H1 (cell line): ENCODE measurements at regions not wholly inside any gene's neighbourhood (a gene's known extent, or its start where the extent isn't known, plus 50 kb on each side); places are given as distances from the start of the nearest gene placed in this dataset.

Experiments
- CTCF ChIA-PET: fragments of 300-600 bp; sonication (Branson Sonifier 250); formaldehyde crosslinking; loops from one replicate; lab custom pipeline; 2021; ENCODE audit not compliant: partially characterized antibody; lab: Charles Lee
- POLR2A ChIA-PET: fragments of 300-600 bp; sonication (Branson Sonifier 250); formaldehyde crosslinking; loops from one replicate; lab custom pipeline; 2021; ENCODE audit warnings: inconsistent platforms; ENCODE audit not compliant: partially characterized antibody; lab: Charles Lee
- DNase-seq, 2 experiments: peaks; one replicate each; pipeline versions ENCODE4 v3.0.0 to v3.0.0-alpha.2; 2010 to 2022; ENCODE audit warnings: low spot score in 2 of 2, low read depth in 1 of 2, mixed read lengths in 1 of 2
- FAIRE-seq: peaks from 2 replicates; lab custom pipeline; 2011; peaks lifted over from hg19 to GRCh38; lab: Jason Lieb, UNC
- H2AFZ ChIP-seq: 2 replicates; pipeline ENCODE4 v1.8.1; 2012; ENCODE audit warnings: low read length, inconsistent platforms
- H2AK5ac ChIP-seq: 2 replicates; pipeline ENCODE4 v1.6.1; 2013; ENCODE audit warnings: low read depth, low read length
- H2BK120ac ChIP-seq: replicated peaks from 2 replicates; pipeline ENCODE3; 2013; ENCODE audit warnings: low read depth, low read length, inconsistent platforms
- H2BK12ac ChIP-seq: 2 replicates; pipeline ENCODE4 v1.6.1; 2013; ENCODE audit warnings: low read depth, low read length
- H2BK15ac ChIP-seq: 2 replicates; pipeline ENCODE4 v1.6.1; 2013; ENCODE audit warnings: low read length
- H2BK20ac ChIP-seq: 2 replicates; pipeline ENCODE4 v1.6.1; 2013; ENCODE audit warnings: low read length
- H2BK5ac ChIP-seq: 2 replicates; pipeline ENCODE4 v1.6.1; 2013; ENCODE audit warnings: low read depth, low read length
- H3K14ac ChIP-seq: 2 replicates; pipeline ENCODE4 v1.6.1; 2013; ENCODE audit warnings: inconsistent platforms; ENCODE audit not compliant: insufficient read length
- H3K18ac ChIP-seq: 2 replicates; pipeline ENCODE4 v1.6.1; 2013; ENCODE audit warnings: low read length; ENCODE audit errors: extremely low read depth
- H3K23ac ChIP-seq: 2 replicates; pipeline ENCODE4 v1.6.1; 2013; ENCODE audit warnings: inconsistent platforms; ENCODE audit not compliant: insufficient read length
- H3K23me2 ChIP-seq: 2 replicates; pipeline ENCODE4 v1.6.1; 2013; ENCODE audit warnings: low read depth, low read length
- H3K27ac ChIP-seq: 2 replicates; pipeline ENCODE4 v1.6.1; 2011; ENCODE audit warnings: low read depth, low read length, inconsistent platforms
- H3K27me3 ChIP-seq, 4 experiments: replicated peaks in 1 of 4; 1 replicate in 1 of 4; 2 replicates in 3 of 4; pipeline versions ENCODE4 v1.6.1 to v1.8.1; 2011 to 2013; ENCODE audit warnings: low read length in 3 of 4, mild to moderate bottlenecking in 3 of 4, inconsistent platforms in 2 of 4, mixed read lengths in 2 of 4, moderate library complexity in 1 of 4; ENCODE audit not compliant: control insufficient read depth in 3 of 4, insufficient read depth in 3 of 4; ENCODE audit errors: extremely low read depth in 1 of 4
- H3K36me3 ChIP-seq, 4 experiments: 2 replicates each; pipeline versions ENCODE4 v1.6.1 to v1.8.1; 2011 to 2013; ENCODE audit warnings: mild to moderate bottlenecking in 4 of 4, low read length in 3 of 4, moderate library complexity in 2 of 4, control low read depth in 1 of 4, inconsistent platforms in 1 of 4; ENCODE audit not compliant: insufficient read depth in 4 of 4, control insufficient read depth in 2 of 4
- H3K4ac ChIP-seq: replicated peaks from 2 replicates; pipeline ENCODE3; 2013; ENCODE audit warnings: low read length, low read depth, mixed read lengths, inconsistent platforms; ENCODE audit not compliant: insufficient read length
- H3K4me1 ChIP-seq, 4 experiments: replicated peaks in 1 of 4; 1 replicate in 1 of 4; 2 replicates in 3 of 4; pipeline versions ENCODE4 v1.6.1 to v1.8.1; 2011 to 2013; ENCODE audit warnings: low read length in 3 of 4, inconsistent platforms in 2 of 4, mixed read lengths in 1 of 4; ENCODE audit not compliant: insufficient read depth in 4 of 4, control insufficient read depth in 3 of 4
- H3K4me2 ChIP-seq, 2 experiments: 2 replicates each; pipeline versions ENCODE4 v1.6.1 to v1.8.1; 2011 to 2013; ENCODE audit warnings: low read depth in 2 of 2, low read length in 2 of 2, control low read depth in 1 of 2, inconsistent platforms in 1 of 2, mild to moderate bottlenecking in 1 of 2; ENCODE audit not compliant: insufficient read depth in 1 of 2
- H3K4me3 ChIP-seq, 4 experiments: fragments of 200-600, 300-600 bp in 1 of 4; sonication (generic), shearing (Covaris generic), sonication (Bioruptor Twin) in 1 of 4; 2 replicates each; pipeline versions ENCODE4 v1.5.1 to v1.8.1; 2011 to 2016; ENCODE audit warnings: low read length in 4 of 4, low read depth in 3 of 4, control low read depth in 2 of 4, inconsistent platforms in 2 of 4, mild to moderate bottlenecking in 2 of 4, mixed read lengths in 1 of 4, moderate library complexity in 1 of 4; ENCODE audit not compliant: insufficient read depth in 2 of 4; ENCODE audit errors: extremely low read depth in 1 of 4
- H3K56ac ChIP-seq: replicated peaks from 2 replicates; pipeline ENCODE3; 2013; ENCODE audit warnings: low read depth, mild to moderate bottlenecking, mixed read lengths, low read length, inconsistent platforms; ENCODE audit not compliant: insufficient read length
- H3K79me1 ChIP-seq: 2 replicates; pipeline ENCODE4 v1.6.1; 2013; ENCODE audit warnings: low read depth, low read length, control low read depth
- H3K79me2 ChIP-seq, 2 experiments: 2 replicates each; pipeline versions ENCODE4 v1.6.1 to v1.8.1; 2012 to 2013; ENCODE audit warnings: low read length in 2 of 2, mild to moderate bottlenecking in 2 of 2, inconsistent platforms in 1 of 2; ENCODE audit not compliant: insufficient read depth in 2 of 2, control insufficient read depth in 1 of 2
- H3K9ac ChIP-seq, 4 experiments: replicated peaks in 1 of 4; 1 replicate in 1 of 4; 2 replicates in 3 of 4; pipeline versions ENCODE4 v1.6.1 to v1.8.1; 2011 to 2013; ENCODE audit warnings: low read depth in 3 of 4, low read length in 3 of 4, control low read depth in 2 of 4, mild to moderate bottlenecking in 2 of 4, moderate library complexity in 2 of 4, inconsistent platforms in 1 of 4; ENCODE audit errors: extremely low read depth in 1 of 4
- H3K9me3 ChIP-seq, 2 experiments: 2 replicates each; pipeline versions ENCODE4 v1.6.1 to v1.8.1; 2012 to 2013; ENCODE audit warnings: mild to moderate bottlenecking in 2 of 2, moderate library complexity in 2 of 2, control low read depth in 1 of 2, inconsistent platforms in 1 of 2, low read depth in 1 of 2, low read length in 1 of 2, mixed read lengths in 1 of 2; ENCODE audit not compliant: insufficient read depth in 2 of 2
- H4K20me1 ChIP-seq, 2 experiments: replicated peaks in 1 of 2; 2 replicates each; pipeline versions ENCODE3 to v1.8.1; 2011 to 2013; ENCODE audit warnings: inconsistent platforms in 2 of 2, low read length in 2 of 2, mild to moderate bottlenecking in 1 of 2; ENCODE audit not compliant: insufficient read depth in 2 of 2, control insufficient read depth in 1 of 2
- H4K5ac ChIP-seq: 2 replicates; pipeline ENCODE4 v1.6.1; 2013; ENCODE audit warnings: low read length, low read depth, mixed read lengths, inconsistent platforms; ENCODE audit not compliant: insufficient read length
- H4K8ac ChIP-seq: 2 replicates; pipeline ENCODE4 v1.8.0; 2013; ENCODE audit warnings: mild to moderate bottlenecking, moderate library complexity, low read length, inconsistent platforms; ENCODE audit not compliant: insufficient read depth; ENCODE audit errors: extremely low read depth
- H4K91ac ChIP-seq: replicated peaks from 2 replicates; pipeline ENCODE3; 2013; ENCODE audit warnings: low read length, mixed read lengths, inconsistent platforms; ENCODE audit not compliant: insufficient read length
- CBX5 ChIP-seq: fragments of 300-800, 300-1000 bp; sonication (generic); IDR thresholded peaks from 2 replicates; pipeline ENCODE4 v1.7.1; 2016; ENCODE audit warnings: antibody characterized with exemption, low read length, low read depth
- CHD2 ChIP-seq: IDR thresholded peaks from 2 replicates; pipeline ENCODE4 v1.6.1; 2012; ENCODE audit warnings: low read length, improper control_type of control experiment
- EZH2 ChIP-seq: fragments of 200-600 bp; sonication (generic); IDR thresholded peaks from 2 replicates; pipeline ENCODE4 v1.7.1; 2012; ENCODE audit warnings: low read depth, mild to moderate bottlenecking, moderate library complexity, low read length, inconsistent platforms; ENCODE audit not compliant: severe bottlenecking
- HDAC6 ChIP-seq: IDR thresholded peaks from one replicate; pipeline ENCODE4 v1.7.1; 2012; ENCODE audit warnings: low read depth, mild to moderate bottlenecking, inconsistent platforms, low read length, moderate library complexity
- JUND ChIP-seq: IDR thresholded peaks from 2 replicates; pipeline ENCODE4 v1.6.1; 2011; ENCODE audit warnings: mild to moderate bottlenecking, improper control_type of control experiment, low read length
- NANOG ChIP-seq: IDR thresholded peaks from 2 replicates; pipeline ENCODE4 v1.6.1; 2011; ENCODE audit warnings: low read length, low read depth, mild to moderate bottlenecking, inconsistent platforms; ENCODE audit not compliant: insufficient read depth, poor library complexity, severe bottlenecking
- NRF1 ChIP-seq: IDR thresholded peaks from 2 replicates; pipeline ENCODE4 v1.6.1; 2011; ENCODE audit warnings: mild to moderate bottlenecking, low read depth, low read length, improper control_type of control experiment
- PHF8 ChIP-seq: fragments of 200-600 bp; sonication (generic); conservative IDR thresholded peaks from 2 replicates; pipeline ENCODE4 v1.7.1; 2012; ENCODE audit warnings: low read depth, mild to moderate bottlenecking, inconsistent platforms, low read length, moderate library complexity
- RNF2 ChIP-seq: fragments of 200-900, 300-1000 bp; sonication (generic); IDR thresholded peaks from 2 replicates; pipeline ENCODE4 v1.7.1; 2016; ENCODE audit warnings: borderline replicate concordance, low read depth, mild to moderate bottlenecking, antibody characterized with exemption, low read length; ENCODE audit not compliant: poor library complexity, severe bottlenecking; ENCODE audit errors: missing control alignments
- SAP30 ChIP-seq: fragments of 300-600 bp; sonication (generic); IDR thresholded peaks from 2 replicates; pipeline ENCODE4 v1.7.1; 2012; ENCODE audit warnings: low read length, moderate library complexity, mild to moderate bottlenecking, inconsistent platforms; ENCODE audit not compliant: insufficient read depth, insufficient replicate concordance
- SIX5 ChIP-seq: IDR thresholded peaks from 2 replicates; pipeline ENCODE4 v1.6.1; 2011; ENCODE audit warnings: mild to moderate bottlenecking, low read depth, low read length
- TEAD4 ChIP-seq: IDR thresholded peaks from 2 replicates; pipeline ENCODE4 v1.6.1; 2012; ENCODE audit warnings: low read depth, low read length, inconsistent platforms, mixed read lengths

DNA sequence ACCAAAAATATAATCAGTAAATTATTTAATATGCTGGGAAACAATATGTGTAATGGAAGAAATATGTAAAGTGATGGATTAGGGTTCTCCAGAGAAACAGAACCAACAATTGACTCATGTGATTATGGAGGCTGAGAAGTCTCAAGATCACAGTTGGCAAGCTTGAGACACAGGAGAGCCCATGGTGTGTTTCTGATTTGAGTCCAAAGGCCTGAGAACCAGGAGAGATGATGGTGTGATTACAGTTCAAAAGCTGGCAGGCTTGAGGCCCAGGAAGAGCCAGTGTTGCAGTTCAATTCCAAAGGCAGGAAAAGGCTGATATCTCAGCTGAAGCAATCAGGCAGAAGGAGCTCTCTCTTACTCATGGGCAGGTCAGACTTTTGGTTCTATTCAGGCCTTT lies 138.8 kb upstream of the NBPF11 start:
- no peaks in the 10 kb centered on the region for H3K36me3 ChIP-seq
- no peak overlapping the region for H2BK15ac ChIP-seq
- H2AK5ac ChIP-seq: no peak overlapping the region
- no peak for FAIRE-seq
- no peaks in the 10 kb centered on the region for H3K79me2 ChIP-seq
- no peak overlapping the region for H2AFZ ChIP-seq
- H3K18ac ChIP-seq: no peak overlapping the region
- no peaks in the 10 kb centered on the region for H3K9me3 ChIP-seq
- no peak for DNase-seq
- no peak overlapping the region for H3K4me2 ChIP-seq
- no peaks in the 10 kb centered on the region for H3K23me2 ChIP-seq
- CTCF ChIA-PET: no interaction called here
- no peak overlapping the region for H4K91ac ChIP-seq
- H2BK12ac ChIP-seq: no peak overlapping the region
- no peak overlapping the region for H3K27ac ChIP-seq
- no peak overlapping the region for H2BK20ac ChIP-seq
- no peak overlapping the region for H3K14ac ChIP-seq
- H3K27me3 ChIP-seq: no peaks in the 10 kb centered on the region
- H3K56ac ChIP-seq: no peak overlapping the region
- H3K4me1 ChIP-seq: no peaks in the 10 kb centered on the region
- H3K79me1 ChIP-seq: no peaks in the 10 kb centered on the region
- no peak overlapping the region for H3K4ac ChIP-seq
- no peak overlapping the region for H3K9ac ChIP-seq
- no peak overlapping the region for H3K23ac ChIP-seq
- H2BK120ac ChIP-seq: no peak overlapping the region
- TF ChIP-seq PHF8 (no peak), JUND (no peak), HDAC6 (no peak), SIX5 (no peak), EZH2 (no peak), NANOG (no peak), RNF2 (no peak), NRF1 (no peak), SAP30 (no peak), CHD2 (no peak), TEAD4 (no peak), CBX5 (no peak)
- H3K4me3 ChIP-seq: no peak overlapping the region
- POLR2A ChIA-PET: interaction anchor here (1.1 kb wide), 1 partner anchor 43 kb away, joined by 3 read pairs; no protein-coding TSS in a partner anchor
- H4K5ac ChIP-seq: no peak overlapping the region
- H4K20me1 ChIP-seq: no peaks in the 10 kb centered on the region
- no peak overlapping the region for H2BK5ac ChIP-seq
- H4K8ac ChIP-seq: no peak overlapping the region
